ENCODE measurements at regions not wholly inside any gene's neighbourhood (a gene's known extent, or its start where the extent isn't known, plus 50 kb on each side); places are given as distances from the start of the nearest gene placed in this dataset.

DNA sequence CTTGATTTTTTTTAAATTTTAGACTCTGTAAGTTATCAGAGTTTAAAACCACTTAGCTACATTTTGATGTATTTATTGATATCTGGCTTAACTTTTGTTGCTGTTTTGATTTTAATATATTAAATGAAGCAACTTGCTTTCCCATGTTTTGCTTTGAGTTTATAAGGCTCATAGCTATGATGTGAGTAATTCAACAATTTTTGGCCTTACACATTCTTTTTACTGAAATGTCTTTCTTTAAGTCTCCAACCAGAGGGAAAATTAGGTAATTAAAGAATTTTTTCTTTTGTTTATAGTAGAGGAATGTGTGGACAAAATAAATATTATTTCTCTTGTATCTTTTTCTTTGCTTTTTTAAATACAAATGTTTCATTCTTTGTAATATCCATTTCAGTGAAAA lies 258.3 kb upstream of the ADAMTS5 start:
- DNase-seq (ENCODE audit: low read depth in 2 of 2), result no peak

DNA sequence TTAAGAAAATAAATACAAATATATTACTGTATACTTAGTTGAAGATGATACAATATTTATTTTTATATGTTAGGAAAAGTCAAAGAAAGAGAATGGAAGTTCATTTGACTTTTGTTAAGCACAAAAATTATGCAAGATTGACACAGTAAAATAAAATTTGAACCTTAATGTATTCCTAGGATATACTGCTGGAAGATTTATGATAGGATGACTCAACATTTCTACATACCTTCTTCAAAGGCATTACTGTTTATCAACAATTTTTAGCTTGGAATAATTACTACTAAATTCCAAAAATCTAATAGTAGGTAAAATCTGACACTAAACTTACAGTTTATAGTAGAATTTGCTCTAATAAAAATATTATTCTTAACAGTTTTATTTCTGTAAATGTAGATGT lies 257.3 kb upstream of the ADAMTS5 start:
- DNase-seq (ENCODE audit: low read depth in 2 of 2), result no peak

DNA sequence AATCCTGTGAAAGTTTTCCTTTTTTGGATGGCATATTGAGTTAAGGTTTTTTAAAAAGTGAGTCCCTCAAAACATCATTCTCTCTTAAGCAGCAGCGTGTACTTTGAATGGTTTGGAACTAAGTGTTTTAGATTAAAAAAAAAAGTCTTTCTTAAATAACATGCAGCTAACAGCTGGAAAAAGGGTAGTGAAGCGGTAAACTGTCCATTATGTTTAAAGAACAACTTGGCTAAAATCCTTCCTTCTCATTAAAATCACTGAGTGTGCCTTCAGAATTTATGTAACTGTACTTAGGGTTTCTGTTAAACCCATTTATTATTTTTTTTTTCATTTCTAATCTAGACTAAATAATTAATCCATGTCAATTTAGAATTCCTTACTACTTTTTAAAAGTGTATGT lies 254.2 kb upstream of the ADAMTS5 start:
- no peak for DNase-seq (ENCODE audit: low read depth in 2 of 2)

DNA sequence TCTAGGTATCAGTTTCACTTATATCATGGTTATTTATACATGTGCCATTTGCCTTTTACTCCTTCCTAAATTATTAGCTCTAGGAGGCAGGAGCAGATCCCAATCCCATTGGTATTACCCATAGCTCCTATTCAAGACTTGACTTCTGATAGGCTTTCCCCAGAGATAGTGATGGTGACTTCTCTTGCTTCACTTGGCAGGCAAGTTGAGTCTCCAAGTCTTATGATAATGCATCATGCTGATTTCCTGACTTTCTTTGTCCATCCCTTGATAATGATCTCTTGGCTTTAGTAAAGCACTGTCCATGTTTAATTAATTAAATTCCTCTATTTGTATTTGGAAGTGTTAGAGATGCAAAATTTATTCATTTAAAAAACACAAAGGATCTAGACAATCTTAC lies 253.5 kb upstream of the ADAMTS5 start:
- no peak for DNase-seq (ENCODE audit: low read depth in 2 of 2)

DNA sequence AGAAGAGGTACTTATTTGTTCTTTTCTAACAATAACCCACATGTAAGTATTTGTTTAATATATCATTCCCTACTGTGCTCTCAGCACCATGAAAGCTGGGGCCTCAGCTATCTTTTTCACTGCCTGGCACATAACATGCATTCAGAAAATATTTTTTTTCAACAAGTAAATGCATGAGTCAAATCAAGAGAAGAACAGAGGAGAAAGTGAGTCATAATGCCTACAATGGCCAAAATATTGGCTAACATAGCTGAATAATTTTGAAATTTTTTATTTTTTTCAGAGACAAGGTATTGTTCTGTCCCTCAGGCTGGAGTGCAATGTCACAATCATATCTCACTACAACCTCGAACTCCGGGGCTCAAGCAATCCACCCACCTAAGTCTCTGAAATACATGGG lies 252.2 kb upstream of the ADAMTS5 start:
- no peak for DNase-seq (ENCODE audit: low read depth in 2 of 2)

DNA sequence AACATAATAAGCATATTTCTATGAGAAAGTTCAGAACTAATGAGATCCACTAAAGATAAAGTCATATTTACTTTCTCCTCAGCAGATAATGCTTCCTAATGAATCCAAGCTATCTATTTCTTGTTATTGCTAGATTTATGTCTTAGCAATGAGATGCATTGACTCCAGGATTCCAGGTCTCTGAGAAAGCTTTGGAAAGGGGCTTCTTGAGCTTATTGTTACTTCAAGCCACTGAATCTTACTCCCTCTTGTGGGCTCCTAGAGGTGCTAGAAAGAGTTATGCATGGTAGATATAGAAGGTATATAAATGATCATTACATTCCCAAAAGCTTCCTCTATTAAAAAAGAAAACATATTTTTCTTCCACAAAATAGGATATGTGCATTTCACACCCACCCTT lies 246.4 kb upstream of the ADAMTS5 start:
- no peak for DNase-seq (ENCODE audit: low read depth in 2 of 2)

DNA sequence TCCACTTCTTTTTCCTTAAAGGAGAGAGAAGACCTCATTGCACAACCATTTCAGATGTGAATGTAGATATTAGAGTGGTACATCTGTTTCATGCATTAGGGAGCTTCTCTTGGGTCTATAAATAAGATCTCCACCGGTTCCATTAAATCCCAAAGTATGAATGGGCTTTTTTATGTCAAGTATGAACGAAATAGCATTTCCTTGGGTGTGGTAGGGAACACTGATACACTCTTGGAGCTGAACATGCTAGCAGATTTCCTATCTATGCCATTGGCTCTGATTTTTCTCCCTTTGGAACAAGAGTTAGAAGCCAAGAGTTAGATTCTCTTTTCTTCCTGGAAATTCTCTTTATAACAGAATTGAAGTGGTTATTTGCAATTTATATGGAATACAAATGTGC lies 245.6 kb upstream of the ADAMTS5 start:
- no peak for DNase-seq (ENCODE audit: low read depth in 2 of 2)

DNA sequence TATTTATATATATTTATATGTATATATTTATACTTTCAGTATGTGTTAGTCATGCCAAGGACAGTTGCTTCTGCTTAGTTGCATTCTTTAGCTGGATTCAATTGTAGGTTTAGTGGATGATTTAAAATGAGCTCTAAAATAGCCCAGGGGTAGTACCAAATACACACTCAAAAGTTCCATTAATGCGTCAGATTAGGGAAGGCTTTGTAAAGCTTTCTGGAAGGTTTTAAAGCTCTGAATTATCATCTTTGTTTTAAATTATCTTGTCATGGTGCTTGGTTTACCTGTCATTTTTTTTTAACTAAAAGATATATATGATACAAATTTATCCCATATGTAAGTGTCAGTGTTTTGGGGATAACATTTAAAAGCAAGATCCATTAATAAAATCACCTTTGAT lies 242.7 kb upstream of the ADAMTS5 start:
- no peak for DNase-seq (ENCODE audit: low read depth in 2 of 2)

DNA sequence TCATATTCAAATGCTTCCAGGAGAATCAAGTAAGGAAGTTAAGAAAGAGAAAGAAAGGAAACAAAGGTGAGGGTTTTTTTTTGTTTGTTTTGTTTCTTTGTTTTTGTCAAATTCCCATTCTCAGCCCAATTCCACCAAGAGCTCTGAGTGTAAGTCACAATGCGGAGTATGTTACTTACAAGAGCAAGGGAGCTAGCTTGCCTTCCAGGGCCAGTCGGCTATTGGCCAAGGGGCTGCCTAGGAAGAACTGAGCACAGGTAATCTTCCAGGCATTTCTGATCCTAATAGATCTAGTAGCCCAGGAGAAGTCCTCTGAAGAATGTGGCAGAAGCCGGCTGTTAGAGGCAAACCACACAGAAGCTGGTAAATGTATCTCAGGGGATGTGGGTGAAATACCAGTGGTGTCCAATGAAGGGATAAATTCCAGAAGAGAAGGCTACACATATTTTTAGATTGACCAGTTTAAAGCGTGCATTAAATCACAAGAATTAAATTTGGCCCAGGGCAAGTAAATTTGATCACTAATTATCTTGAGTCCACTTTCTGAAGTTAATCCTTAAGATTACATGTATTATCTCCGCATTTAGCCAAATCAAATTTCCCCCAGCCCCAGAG lies 239.6 kb upstream of the ADAMTS5 start:
- no peak for DNase-seq (ENCODE audit: low read depth in 2 of 2)

DNA sequence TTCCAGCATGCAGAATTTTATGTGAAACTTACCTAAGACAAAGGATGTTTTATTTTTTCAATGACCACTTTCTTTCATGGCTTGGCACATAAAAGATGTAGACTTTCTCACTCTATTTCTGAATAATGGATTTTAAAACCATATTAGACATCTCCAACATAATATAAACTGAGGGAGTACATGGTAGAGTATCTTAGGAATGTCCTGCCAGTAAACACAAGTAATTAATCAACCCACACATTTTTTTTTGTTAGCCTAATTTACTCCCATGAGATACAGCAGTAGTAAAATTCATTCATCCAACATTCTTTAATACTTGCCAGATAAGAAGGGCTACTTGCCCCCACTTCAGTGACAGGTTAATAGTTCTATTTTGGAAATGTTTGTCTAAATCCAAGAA lies 235.4 kb upstream of the ADAMTS5 start:
- DNase-seq (ENCODE audit: low read depth in 2 of 2), result no peak

DNA sequence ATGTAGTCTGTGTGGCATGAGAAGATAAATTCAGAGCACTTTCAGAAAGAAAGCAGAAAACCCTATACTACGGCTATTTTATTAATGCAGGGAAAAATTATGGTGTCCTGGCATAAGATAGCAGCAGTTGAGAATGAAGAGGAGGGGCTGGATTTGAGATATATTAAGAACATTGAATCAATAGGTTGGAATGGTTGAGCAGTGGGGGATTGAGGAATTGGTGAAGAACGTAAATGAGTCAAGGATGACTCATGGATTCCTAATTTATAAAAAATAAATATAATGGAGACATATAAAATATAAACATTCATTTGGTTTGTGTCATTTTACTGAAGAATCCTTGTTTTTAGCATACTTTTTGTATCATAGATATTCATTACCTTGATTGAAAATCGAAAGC lies 234.3 kb upstream of the ADAMTS5 start:
- DNase-seq (ENCODE audit: low read depth in 2 of 2), result no peak

DNA sequence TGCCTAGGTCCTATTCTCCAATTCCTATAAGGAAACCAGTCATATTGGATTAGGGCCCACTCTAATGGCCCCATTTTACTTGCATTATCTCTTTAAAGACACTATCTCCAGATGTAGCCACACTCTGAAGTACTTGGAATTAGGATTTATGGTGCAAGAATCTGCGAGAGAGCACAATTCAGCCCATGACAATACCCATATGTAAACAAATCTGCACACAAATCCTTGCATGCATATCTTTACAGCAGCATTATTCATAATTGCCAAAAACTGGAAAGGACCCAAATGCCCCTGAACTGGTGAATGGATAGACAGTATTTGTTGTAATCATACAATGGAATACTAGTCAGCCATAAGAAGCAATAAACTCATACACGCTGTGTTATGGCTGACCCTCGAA lies 229.8 kb upstream of the ADAMTS5 start:
- DNase-seq (ENCODE audit: low read depth in 2 of 2), result no peak

DNA sequence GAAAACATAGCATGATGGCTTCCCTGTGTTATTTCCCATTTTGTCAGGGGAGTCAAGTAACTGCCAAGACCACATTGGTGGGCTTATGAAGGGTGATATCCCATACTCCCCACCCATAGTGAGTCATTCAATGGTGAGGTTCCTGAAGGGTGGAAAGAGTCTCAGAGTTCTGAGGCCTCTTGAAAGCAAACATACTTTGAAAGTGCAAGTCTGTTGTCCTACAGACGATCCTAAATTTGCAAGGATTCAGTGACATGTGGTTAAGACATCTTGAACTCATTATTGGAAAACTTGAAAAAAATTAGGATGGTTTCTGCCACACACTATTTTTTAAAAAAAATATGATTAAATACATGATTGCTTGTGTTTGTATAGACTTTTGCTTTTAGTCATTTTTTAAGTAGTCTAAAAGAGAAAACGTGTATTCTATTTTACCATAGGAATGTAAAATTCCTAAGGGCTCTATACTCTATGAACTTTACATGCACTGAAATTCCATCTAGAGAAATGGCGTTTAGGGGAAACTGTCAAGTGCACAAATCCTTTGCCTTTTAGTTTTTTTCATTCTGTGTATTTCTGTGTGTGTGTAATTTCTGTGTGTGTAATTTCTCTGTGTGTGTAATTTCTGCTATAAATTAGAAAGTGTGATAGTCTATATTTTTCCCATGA lies 225.5 kb upstream of the ADAMTS5 start:
- DNase-seq (ENCODE audit: low read depth in 2 of 2), result no peak

DNA sequence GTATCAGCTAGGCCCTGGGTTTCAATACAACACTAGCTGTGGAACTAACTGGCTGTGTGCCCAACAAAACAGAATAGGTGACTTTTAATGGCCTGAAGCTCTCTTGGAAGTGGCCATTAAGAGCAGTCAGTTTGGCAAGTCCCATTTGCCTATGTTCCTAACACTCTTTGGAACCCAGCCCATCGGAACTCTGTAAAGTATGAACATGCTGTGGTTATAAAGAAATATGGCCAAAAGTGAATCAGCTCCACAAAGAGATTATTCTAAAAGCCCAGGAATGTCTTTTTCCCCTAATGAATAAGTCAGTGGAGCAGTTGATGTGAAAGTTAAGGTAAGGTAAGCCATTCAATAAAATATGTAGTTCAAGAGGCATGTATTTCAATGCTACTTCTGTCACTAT lies 223.7 kb upstream of the ADAMTS5 start:
- DNase-seq (ENCODE audit: low read depth in 2 of 2), result no peak

DNA sequence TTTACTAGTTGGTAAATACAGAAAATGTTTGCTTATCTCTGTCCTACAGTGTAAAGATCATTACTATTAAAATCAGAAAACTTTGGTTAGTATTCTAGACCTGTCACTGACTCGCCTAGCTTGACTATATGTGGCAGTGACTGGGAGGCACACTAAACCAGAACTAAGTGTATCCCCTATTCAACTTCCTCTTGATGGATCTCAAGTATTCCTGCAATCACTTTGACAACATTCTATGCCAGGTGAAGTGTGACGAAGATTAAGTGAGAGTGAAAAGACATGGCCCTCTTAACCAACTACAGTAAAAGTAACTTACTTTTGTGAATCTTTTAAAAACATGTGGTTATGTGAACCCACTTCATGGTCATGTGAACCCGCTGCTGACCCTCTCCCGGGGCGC lies 223.0 kb upstream of the ADAMTS5 start:
- no peak for DNase-seq (ENCODE audit: low read depth in 2 of 2)

DNA sequence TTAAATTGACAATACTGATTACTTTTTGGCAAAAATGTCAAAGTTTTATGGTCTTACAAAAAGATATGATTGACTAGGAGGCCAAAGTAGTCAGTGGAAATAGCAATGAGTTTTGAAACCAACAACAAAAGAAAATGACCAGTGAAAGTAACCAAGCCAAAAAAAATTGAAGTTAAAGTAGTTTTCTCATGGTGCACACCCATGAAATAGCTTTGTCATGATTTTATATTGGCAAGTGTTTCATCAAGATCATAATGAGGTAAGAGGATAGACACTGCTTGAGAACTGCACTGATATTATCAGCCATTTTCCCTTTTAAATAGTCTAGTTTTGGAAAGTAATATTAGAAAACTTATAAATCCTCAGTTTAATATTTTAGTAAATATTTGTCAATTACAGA lies 206.2 kb upstream of the ADAMTS5 start:
- no peak for DNase-seq (ENCODE audit: low read depth in 2 of 2)

DNA sequence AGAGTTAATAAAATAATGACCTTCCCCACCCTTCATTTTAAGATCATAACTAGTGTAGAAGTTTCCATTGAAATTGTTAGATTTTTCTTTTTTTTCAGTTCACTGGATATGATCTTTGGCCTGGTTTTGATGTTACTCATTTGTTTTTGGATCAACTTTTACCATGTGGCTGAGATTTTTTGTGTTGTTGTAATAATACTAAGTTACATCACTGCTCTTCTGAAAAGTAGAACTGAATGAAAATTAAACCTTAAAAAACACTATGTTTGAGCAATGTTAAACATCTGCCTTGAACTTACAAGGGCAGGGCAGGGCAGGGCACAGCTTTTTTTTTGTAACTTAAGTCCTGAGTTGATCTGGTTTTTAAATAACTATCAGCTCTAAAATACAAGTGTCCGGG lies 204.8 kb upstream of the ADAMTS5 start:
- no peak for DNase-seq (ENCODE audit: low read depth in 2 of 2)

DNA sequence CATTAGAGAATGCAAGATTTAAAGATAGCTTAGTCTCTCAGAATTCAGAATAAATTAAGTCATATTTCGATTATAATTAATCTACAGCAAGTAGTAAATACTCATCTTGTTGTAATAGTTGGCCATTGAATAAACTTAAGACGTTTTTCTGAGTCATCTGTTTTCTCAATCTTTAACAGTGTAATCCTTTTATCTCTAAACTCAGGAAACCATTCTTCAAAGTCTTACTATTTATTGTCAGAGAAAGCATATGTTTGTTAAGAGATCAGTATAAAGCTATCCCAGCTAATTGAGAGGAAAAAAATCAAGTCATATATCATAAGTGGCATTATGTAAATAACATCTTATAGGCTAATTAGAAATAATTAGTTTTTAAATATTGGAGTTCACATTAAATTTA lies 201.2 kb upstream of the ADAMTS5 start:
- no peak for DNase-seq (ENCODE audit: low read depth in 2 of 2)

DNA sequence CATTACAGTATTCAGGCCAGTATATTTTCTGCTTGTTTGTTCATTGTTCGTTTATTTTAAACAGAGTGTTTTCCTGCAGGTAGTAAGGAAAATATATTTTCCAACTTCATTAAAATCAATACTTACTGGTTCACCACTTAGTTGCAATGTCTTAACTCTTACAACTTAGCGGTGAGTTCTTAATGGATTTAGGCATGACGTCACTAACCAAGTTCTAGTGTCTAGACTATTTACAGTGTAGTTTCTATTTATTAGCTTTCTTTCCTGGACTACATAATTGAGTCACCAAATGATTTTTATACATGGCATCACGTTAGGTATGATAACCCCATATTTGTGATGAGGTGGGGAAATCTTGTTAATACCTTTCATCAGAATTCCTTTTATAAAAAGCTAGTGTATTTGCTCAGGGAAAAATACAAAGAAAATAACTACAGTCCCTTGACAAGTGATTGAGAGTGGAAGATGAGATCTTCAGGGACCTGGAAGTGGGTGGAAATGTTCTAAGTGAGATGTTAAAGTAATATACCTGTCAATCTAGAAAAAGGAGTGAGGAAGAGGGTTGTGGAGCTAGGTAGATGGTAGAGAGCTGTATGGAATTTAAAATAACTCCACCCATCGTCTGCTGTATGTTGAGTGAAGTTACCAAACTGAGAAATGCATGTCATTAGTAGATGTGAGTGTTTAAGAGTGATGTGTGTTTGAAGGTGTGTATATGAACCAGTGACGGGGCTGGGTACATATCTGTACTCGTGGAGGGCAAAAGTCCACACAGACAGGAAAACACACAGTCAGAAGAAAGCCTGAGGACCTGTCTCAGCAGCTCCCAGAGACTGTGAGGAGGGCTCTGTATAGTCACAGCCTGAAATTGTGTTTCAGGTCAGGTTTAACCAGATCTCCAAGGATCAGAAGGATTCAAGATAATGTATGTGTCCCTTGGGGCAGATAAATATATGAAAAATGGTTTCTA lies 197.6 kb upstream of the ADAMTS5 start:
- no peak for DNase-seq (ENCODE audit: low read depth in 2 of 2)

DNA sequence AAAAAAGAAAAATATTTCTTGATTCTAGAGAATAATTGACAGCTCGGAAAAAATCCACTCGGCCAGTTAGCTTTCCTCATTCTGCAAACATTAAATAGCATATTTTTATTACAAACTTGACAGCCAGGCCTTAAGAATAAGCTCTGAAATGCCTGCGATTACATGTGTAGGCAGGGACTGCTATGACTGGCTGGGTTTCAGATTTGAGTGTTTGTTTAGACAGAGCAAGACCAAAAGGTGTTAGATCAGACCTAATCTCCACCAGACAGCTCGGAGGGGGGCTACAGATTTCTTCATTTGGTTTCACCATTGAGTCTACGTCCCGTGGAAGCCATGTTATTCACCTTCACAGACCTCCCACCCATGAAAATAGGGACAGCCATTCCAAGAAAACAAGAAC lies 192.1 kb upstream of the ADAMTS5 start:
- no peak for DNase-seq (ENCODE audit: low read depth in 2 of 2)

DNA sequence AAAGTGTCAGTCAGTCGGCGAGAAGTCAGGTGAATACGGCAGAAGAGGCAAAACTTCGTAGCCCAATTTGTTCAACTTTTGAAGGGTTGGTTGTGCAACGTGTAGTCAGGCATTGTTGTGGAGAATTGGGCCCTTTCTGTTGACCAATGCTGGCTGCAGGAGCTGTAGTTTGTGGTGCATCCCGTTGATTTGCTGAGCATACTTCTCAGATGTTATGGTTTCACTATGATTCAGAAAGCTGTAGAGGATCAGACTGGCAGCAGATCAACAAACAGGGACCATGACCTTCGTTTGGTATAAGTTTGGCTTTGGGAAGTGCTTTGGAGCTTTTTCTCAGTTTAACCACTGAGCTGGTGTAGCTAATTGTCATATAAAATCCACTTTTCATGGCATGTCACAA lies 190.2 kb upstream of the ADAMTS5 start:
- DNase-seq (ENCODE audit: low read depth in 2 of 2), result no peak

DNA sequence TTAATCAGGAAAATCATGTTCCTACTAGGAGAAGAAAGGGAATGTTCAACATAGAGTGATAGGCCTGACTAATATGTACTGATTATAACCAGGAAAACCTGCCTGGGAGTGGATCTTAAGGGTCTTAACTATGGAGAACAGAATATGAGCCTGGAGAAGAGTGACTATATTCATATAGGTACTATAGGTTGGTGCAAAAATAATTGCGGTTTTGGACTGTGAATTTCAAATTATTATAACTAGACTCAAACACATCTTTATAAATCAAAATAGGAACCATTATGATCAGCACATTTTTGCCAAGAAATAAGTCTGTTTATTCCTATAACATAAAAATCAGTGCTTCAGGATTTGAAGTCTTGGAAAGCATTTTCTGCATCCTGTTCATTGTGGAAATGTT lies 189.8 kb upstream of the ADAMTS5 start:
- no peak for DNase-seq (ENCODE audit: low read depth in 2 of 2)

DNA sequence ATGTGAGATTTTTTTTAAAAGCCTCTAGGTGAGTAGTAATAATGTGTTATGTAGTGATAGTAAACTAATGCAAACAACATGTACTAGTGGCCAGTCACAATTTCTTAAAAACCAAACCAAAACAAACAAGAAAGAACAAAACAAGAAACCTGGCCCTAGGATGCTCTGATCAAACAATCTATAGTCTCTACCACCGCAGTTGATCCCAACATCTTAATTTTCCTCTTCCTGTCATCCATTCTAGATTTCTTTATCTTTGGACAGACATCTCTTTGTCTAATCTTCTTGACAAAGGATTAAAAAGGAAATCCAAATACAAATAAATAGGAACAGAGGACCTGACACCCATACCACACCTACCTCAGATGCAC lies 188.2 kb upstream of the ADAMTS5 start:
- DNase-seq (ENCODE audit: low read depth in 2 of 2), result no peak

Data from lung microvascular endothelial cell (primary cell).